HTR-8/SVneo (cell line): ENCODE measurements at regions not wholly inside any gene's neighbourhood (a gene's known extent, or its start where the extent isn't known, plus 50 kb on each side); places are given as distances from the start of the nearest gene placed in this dataset.
"Not testable (repeated sequence)": the region's sequence is repeated elsewhere in the genome, so short reads cannot be mapped to it uniquely, and the experiment has no call there.

Experiments used
- DNase-seq: peaks from one replicate; pipeline ENCODE4 v3.0.0; 2011; ENCODE audit warnings: low spot score, mixed read lengths; ENCODE audit not compliant: insufficient read length
- FAIRE-seq: peaks from 2 replicates; lab custom pipeline; 2011; peaks lifted over from hg19 to GRCh38; lab: Jason Lieb, UNC

- DNase-seq (no peak), FAIRE-seq (no peak)
These were observed 144.9 kb downstream of the THBS2 start for GRCh38 chr6:169108753-169109152.

DNA sequence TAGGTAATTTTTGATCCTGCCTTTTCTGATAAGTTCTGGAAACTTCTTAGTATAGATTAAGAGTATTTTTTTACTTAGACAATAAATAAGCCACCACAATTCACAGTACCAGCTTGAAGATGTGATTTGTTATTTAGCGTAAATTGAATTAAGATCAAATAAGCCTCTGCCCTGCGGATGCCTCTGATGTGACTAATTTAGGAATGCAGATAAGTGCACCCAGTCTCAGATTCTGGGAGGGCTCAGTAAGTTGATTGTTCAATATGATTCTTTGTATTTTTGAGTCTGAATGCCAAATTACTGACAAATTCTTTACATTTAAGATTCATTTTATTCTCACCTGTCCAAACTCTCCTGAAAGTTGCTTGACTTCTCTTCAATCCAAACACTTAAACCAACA lies 147.5 kb downstream of the THBS2 start:
- FAIRE-seq (no peak), DNase-seq (no peak)

DNA sequence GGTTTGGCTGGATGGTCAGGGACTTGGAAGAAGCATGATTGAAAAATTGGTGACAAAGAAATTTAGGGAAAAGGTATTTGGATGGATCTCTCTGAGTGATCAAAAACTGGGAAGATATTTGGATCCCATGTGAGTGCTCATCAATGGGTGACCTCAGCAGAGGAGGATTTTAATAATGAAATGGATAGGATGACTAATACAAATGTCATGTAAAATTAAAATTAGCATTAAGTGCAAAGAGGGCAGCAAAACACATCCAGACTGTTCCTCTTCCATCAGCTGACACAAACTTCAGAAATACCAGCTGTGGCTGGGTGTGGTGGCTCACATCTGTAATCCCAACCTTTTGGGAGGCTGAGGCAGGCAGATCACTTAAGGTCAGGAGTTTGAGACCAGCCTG lies 151.7 kb downstream of the THBS2 start:
- no peak for FAIRE-seq

GRCh38 chr6:169101036-169101805 lies 152.4 kb downstream of the THBS2 start:
- no peak for DNase-seq
- no peak for FAIRE-seq

More for the DNA sequence above, 151.7 kb downstream of the THBS2 start:
- DNase-seq, result no peak

DNA sequence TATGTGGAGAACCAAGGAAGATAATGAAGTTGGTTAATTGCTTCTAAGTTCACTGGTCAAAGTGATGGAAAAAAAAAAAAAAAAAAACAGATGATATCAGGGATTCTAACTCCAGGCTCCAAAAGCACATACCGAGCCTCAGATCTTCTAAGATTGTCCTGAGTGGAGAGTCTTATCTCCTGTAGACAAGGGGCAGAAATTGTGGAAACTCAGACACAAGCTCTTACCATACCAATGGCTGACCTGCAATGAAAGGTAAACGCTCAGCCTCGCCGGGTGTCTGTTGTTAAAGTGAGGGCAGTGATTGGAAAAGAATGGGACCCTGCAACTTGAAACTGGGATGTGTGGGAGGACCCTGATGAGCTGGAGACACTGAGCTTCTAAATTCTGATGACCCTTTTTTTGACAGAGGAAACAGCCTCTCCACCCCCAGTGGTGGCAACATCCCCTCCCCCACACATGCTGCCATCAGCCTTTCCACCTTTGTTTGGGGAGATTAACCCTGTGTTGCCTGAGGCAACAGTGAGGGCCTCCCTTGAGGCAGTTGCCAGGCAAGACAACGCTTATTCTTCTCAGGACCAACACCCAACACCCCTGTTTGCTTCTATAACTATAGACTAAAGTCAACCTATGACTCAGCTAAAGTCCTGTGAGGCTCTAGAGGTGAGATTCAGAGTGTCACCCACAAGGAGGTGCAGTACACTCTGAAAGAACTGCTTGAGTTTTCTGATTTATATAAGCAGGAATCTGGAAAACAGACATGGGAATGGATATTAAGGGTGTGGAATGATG lies 154.0 kb downstream of the THBS2 start:
- peak; percentile 36 for FAIRE-seq
- DNase-seq, result peak; percentile 25

GRCh38 chr6:169098651-169099050 lies 155.0 kb downstream of the THBS2 start:
- not testable (repeated sequence) for DNase-seq, FAIRE-seq

- FAIRE-seq, result no peak
- no peak for DNase-seq
These were observed 155.5 kb downstream of the THBS2 start for GRCh38 chr6:169098116-169098515.

- FAIRE-seq, result peak; percentile 33
- peak; percentile 69 for DNase-seq
These were observed 156.2 kb downstream of the THBS2 start for GRCh38 chr6:169097381-169097959.

DNA sequence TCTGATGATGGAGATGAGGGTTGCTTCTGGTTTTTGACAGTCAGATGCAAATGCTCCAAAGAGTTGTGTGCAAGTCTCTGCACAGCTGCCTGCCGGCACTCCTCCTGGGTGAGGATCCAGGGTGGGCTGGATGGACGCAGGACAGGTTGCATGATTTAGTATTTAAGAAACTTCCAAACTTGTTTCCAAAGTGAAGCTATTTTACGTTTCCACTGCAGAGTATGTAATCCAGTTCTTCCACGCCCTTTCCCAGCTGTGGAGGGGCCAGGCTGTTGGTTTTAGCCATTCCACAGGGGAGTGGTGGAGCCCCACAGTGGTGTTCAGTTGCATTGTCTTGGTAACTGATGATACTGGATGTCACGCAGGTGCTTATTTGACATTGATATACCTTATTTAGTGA lies 157.3 kb downstream of the THBS2 start:
- no peak for DNase-seq
- no peak for FAIRE-seq

- no peak for DNase-seq
- no peak for FAIRE-seq
These were observed 158.5 kb downstream of the THBS2 start for GRCh38 chr6:169095153-169095552.

GRCh38 chr6:169094552-169094950 lies 159.1 kb downstream of the THBS2 start:
- FAIRE-seq, result no peak
- DNase-seq, result no peak

- FAIRE-seq (no peak), DNase-seq (no peak)
These were observed 159.7 kb downstream of the THBS2 start for GRCh38 chr6:169093770-169094551.

GRCh38 chr6:169093066-169093723 lies 160.5 kb downstream of the THBS2 start:
- no peak for FAIRE-seq
- no peak for DNase-seq

DNA sequence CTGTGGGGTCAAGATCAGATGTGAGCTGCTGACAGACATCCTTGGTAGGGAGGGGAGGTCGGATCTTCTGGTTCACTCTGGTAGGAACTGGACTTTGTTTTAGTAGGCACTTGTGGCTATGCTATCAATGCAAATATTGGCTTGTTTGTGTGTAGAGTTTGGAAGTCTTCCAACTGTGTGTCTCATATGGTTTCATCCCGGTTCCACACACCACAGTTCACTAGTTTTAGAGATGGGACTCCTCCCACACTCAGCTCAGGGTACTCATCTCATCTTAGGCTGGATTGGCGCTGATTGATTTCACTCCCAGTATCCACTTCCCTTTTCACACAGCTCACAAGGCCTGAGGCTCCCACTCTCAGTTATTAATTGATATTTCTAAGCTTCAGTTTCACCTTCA lies 161.3 kb downstream of the THBS2 start:
- DNase-seq (no peak), FAIRE-seq (no peak)

- not testable (repeated sequence) for FAIRE-seq, DNase-seq
These were observed 163.0 kb downstream of the THBS2 start for GRCh38 chr6:169090514-169091127.

DNA sequence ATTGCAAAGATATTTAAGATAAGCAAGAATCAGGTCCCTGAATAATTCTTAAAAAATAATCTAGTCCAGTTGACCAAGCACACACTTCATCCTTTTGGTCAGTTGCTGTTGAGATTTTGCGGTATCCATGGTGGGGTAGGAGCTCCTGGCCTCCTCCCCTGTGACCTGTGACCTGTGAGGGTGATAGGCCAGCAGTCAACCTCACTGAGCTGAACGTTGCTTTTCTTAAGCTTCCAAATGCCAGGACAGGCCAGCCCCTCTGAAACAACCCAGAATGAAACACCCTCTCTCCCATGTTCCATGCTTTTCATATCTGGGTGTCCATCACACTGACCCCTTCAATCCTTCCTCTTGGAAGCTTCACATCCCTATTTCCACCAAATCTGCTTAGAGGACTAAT lies 164.9 kb downstream of the THBS2 start:
- DNase-seq (no peak), FAIRE-seq (no peak)

DNA sequence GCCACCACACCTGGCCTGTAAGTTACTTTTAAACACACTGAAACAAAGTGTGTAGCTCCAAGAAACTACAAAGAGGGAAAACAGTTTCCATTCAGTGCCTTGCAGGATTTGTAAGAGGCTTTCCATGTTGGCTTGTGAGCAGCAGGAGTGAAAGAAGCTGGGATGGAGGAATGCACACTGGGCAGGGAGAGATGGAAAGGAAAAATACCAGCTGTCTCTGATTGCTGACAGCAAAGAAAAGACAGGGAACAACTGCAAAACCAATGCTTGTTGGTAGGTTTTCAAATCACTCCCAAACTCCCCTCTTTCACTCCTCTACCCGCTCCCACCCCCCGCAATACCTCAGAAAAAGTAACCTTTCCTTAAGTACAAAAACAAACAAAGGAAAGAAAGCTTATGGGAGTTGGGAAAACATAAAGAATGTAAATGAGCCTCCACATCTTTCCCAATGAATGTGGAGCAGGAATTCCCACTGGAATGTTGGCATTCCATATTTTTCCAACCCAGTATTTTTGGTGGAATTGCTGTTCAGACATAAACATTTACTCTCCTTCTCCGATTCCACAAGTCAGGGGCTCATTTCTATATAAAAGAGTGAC lies 166.1 kb downstream of the THBS2 start:
- DNase-seq (no peak), FAIRE-seq (no peak)

DNA sequence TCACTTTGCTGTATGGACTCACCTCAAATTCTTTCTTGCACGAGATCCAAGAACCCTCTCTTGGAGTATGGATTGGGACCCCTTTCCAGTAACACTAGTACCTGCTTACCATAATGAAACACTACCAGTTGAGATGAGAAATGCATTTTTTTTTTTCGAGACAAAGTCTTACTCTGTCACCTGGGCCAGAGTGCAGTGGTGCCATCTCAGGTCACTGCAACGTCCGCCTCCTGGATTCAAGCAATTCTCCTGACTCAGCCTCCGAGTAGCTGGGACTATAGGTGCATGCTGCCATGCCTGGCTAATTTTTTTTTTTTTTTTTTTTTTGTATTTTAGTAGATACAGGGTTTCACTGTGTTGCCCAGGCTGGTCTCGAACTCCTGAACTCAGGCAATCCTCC lies 167.0 kb downstream of the THBS2 start:
- FAIRE-seq, DNase-seq: not testable (repeated sequence)

DNA sequence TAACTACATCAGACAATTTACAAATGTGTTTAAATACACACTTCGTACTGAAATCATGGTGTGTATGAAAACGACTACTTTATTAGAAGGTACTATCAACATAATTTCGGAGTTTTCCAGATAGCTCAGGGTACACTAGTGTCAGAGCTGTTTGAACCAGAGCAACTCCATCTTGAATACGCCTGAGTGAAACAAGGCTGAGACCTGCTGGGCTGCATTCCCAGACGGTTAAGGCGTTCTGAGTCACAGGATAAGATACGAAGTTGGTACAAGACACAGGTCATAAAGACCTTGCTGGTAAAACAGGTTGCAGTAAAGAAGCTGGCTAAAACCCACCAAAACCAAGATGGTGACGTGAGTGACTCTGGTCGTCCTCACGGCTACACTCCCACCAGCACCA lies 167.6 kb downstream of the THBS2 start:
- FAIRE-seq (no peak), DNase-seq (no peak)
